ENCODE measurements at regions not wholly inside any gene's neighbourhood (a gene's known extent, or its start where the extent isn't known, plus 50 kb on each side); places are given as distances from the start of the nearest gene placed in this dataset.
"Not testable (repeated sequence)": the region's sequence is repeated elsewhere in the genome, so short reads cannot be mapped to it uniquely, and the experiment has no call there.

GRCh38 chr4:122100508-122100907 is 51.6 kb upstream of the BLTP1 start:
- DNase-seq = no peak

DNA sequence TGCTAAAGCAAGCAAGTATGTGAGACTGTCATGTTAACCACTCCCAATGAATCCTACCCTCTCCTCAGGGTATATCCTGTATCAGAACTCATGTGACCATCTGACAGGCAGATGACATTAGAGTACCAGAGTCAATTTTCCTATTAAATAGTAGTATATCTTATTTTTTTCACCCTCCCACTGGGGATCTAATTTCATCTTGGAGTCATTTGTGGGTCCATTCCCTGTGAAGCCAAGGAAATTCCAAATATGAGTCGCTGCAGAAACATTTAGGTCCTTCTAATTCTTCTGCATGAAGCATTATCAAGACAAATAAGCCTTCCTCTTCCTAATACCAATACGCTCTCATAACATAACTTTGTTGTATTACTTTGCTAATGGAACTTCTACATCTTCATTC is 52.2 kb upstream of the BLTP1 start:
- DNase-seq = no peak

DNA sequence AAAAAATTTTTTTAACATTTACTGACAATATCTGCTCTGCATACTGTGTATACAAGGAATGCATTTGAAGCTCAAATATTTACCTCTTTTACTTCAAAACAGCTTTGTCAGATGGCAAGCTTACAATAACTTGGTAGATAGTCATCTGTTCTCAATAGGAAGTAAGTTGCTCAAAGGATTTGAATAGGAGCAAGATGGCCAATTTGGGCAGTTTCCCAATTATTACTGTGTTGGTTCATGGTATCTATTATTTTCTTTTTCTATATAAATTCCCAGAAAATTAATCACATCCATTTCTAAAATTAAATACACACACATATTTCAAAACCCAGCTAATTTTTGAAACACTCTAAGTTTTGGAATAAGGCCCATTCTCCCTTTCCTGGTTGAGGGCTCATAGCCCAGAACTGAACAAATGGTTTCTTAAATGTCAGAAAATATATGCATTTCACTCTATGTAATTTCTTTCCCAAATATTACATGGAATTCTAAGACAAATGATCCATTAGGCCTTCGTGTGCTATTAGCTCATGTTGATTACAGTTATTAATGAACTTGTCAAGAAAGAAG is 60.2 kb upstream of the BLTP1 start:
- DNase-seq = no peak

DNA sequence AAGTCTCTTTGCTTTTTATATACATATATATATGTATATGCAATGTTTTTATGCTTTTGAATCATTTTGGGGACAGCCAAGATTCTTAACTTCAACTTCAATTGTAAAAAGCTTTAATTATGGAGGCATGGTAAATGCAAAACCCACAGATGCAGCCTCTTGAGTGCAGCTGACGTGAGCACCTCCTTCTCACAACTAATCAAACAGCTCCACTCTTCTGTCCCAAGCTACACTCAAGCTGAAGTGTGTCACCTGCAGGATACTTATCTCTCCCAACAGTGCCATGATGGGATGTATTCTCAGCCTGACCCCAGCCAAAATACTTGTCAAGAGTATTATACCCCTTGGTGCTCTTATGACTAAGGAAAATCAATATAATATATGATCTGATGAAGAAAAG is 60.7 kb upstream of the BLTP1 start:
- DNase-seq = no peak

DNA sequence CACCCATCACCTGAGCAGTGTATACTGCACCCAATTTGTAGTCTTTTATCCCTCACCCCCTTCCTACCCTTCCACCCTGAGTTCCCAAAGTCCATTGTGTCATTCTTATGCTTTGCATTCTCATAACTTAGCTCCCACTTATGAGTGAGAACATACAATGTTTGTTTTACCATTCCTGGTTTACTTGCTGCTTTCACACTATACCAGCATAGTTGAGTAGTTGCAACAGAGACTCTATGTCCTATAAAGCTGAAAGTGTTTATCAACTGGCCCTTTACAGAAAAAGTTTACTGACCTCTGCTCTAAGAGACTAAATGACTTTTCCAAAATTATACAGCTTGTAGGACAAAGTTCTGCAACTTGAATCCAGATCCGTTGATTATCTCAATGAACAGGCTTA is 61.1 kb upstream of the BLTP1 start:
- no peak for DNase-seq

GRCh38 chr4:122086338-122087065 is 65.6 kb upstream of the BLTP1 start:
- DNase-seq = no peak

GRCh38 chr4:122083989-122084388 is 68.1 kb upstream of the BLTP1 start:
- DNase-seq = no peak

DNA sequence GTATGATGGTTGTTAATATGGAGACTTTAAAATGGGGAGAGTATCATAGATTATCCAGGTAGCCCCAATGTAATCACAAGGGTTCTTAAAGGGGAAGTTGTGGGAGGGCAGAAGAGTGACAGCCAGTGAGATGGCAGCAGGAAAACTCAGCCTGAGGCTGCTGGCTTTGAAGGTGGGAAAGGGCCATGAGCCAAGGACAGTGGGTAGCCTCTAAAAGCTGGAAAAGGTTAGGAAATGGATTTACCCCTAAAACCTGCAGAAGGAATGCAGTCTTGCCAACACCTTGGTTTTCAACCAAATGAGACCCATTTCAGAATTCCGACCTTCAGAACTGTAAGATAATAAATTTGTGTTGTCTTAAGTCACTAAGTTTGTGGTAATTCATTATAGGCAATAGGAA is 68.8 kb upstream of the BLTP1 start:
- no peak for DNase-seq

GRCh38 chr4:122082661-122083060 is 69.5 kb upstream of the BLTP1 start:
- DNase-seq = no peak

DNA sequence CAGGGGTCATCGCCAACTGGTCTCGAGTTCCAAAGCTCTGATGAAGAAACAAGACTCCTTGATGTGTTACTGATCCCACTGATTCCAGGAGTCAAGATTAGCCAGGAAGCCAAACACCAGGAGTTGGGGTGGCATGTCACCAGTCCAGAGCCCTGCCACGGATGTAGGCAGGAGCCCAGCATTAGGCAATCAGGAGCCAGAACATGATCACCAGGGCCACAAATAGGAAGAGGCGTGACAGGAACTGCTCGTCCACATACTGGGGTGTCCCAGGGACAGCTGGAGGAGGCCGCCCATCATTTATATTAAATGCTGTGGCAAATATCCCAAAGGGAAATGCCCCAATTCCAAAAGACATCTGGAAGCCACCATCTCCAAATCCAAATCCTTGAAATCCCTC is 74.5 kb upstream of the BLTP1 start:
- DNase-seq = not testable (repeated sequence)

GRCh38 chr4:122076835-122077234 is 75.3 kb upstream of the BLTP1 start:
- DNase-seq = not testable (repeated sequence)

- DNase-seq = no peak
These were observed 78.5 kb upstream of the BLTP1 start for GRCh38 chr4:122073615-122074014.

DNA sequence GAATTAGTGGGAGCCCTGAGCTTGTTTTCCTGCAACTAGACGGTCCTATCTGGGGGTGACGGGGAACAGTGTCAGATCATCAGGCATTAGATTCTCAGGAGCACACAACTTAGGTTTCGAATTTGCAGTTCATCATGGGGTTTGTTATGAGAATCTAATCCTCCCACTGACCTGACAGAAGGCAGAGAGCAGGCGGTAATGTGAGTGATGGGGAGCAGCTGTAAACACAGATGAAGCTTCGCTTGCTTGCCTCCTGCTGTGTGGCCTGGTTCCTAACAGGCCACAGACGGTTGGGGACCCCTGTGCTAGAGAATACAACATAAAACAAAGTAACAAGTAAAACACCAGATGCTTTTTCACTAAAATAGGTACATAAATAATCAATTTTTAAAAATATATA is 86.2 kb upstream of the BLTP1 start:
- DNase-seq = no peak

DNA sequence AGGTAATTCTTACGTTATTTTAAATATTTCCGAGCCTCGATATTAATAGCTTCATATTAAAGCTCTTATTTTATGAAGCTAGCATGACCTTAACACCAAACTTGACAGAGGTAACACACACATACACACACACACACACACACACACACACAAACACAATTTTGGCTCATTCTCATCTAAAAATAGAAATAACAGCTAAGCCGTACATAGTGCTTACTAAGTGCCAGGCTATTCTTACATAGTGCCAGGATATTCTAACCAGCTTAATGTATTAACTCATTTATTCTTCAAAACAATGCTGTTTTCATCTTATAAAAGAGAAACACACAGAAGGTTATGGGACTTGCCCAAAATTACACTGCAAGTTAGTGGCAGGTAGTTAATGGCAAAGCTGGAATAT is 87.0 kb upstream of the BLTP1 start:
- no peak for DNase-seq

DNA sequence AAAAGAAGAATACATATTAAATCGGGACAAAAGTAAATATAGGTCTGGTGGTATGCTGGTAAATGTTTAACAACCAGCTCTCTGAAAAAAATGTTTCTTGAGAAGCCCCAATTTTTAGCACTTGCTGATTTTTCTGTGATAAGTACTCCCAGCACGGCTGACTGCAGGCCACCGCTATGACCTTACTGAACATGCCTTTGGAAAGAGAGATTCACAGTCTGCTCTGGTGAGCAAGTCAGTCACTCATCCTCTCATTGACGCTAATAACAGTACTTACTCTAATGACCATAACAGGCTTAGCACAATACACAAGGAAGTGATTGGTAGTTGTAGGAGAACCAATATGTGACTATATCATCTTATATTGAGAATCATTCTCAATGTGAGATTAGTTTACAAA is 98.9 kb upstream of the BLTP1 start:
- DNase-seq = no peak

DNA sequence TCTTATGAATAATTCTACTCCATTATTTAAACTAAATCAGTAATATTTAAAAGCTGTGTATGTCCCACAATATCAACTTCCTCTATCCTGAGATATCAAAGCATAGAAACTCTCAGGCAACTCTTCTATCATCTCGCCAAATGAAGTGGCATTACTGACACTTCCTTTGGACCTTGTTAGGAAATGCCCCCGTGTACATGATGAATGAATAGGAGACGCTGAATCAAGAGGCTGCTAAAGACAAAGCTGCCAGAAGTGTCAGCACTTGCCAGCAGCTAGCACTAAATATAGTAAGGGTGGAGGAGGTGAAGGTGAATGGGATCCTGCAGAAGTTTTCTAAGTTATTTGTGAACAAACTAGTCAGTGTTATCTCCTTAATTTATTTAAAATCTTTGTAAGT is 99.5 kb upstream of the BLTP1 start:
- DNase-seq = no peak

- no peak for DNase-seq
These were observed 99.0 kb upstream of the TRPC3 start for GRCh38 chr4:122050841-122051240.

DNA sequence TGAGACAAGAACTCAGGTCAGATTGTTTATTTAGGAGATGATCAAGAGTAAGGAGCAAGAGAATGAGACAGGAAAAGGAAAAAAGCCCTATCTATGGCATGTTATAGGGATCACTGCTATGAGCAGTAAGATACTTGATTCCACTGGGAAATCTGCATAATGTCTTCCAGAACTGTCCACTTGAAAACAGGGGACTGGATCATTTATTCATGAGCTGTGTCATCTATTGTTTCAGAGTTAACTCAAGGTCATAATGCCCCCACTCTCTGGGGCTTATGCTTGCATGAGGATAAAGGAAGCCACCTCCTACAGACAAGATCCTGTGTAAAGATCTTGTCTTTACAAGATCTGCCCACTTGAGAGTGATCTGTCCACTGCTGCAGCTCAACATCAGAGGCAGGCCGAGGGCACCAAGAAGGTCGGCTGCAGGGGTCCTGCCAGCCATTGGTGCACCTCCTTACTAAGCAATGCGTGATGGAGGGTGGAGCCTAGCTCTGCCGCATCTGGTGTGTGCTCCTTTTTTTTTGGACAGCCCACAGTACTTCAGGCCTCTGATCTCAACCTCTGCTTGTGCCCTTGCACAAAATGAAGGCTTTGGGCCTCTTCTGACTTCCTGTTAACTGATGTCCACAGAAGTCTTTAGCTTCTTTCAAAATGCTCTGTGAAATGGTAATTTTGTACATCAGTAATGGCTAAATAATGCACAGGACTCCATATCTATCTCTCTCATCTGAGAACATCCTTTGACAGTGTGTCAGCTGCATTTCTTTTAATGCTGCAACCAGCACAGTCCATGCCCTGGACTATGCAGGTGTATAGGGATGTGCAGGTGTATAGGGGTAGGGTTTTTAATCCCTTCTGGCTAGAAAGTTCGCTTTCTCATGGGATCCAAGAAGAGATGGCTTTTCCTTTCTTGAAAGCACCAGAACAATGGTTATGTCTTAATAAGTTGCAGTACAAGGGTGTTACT is 95.9 kb upstream of the TRPC3 start:
- DNase-seq = no peak

DNA sequence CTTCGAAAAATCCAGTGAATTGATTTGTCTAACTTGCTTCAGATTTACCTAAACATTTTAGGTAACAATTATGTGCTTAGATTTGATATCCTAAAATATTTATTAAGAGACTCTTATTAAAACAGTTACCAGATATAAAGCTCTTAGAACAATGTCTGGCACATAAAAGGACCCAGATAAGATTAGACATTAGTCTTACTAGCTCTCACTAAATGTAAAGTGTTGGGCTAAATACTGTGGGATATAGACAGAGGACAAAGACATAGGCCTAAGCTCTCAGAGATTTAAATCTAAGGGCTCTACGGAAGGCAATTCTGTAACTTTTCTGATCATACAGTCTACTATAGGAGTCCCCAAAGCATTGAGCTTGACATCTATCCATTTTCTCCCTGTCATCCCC is 94.4 kb upstream of the TRPC3 start:
- no peak for DNase-seq

DNA sequence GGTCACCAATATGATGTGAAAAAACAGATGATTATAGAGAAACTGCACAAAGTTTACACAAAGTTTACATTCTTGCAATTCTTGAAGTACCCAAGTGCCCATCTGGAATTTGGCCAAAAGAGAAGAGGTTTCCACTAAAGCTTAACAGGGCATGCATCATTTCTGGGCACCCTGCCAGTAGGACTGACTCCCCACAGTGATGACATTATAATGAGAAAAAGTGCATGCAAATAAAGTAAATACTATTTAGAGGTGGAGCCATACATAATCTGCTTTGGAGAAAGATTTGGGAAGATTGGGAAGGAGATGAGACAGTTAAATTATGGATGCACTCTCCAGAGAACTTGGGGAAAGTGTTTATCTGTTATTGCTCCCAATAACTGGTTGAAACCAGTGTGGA is 93.7 kb upstream of the TRPC3 start:
- DNase-seq = no peak

- DNase-seq = no peak
These were observed 92.6 kb upstream of the TRPC3 start for GRCh38 chr4:122044501-122044900.

- no peak for DNase-seq
These were observed 89.5 kb upstream of the TRPC3 start for GRCh38 chr4:122041312-122041711.

GRCh38 chr4:122038896-122039295 is 87.0 kb upstream of the TRPC3 start:
- DNase-seq = no peak

DNA sequence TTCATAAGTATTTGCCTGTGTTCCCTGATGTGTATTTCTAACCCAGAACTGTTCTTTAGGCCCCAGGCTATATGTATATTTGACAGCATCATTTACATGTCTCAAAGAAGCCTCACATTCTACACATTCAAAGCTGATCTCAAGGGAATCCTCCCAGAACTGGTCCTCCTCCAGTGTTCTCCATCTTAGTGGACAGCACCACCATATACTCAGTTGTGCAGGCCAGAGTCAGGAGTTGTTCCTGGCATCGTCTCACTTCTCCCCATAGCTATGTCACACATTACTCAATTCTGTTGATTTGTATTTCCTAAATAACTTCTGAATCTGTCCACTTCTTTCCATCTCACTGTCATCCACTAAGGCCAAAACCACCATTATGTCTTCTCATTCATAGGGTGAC is 82.8 kb upstream of the TRPC3 start:
- no peak for DNase-seq
